Activated naive CD8-positive, alpha-beta T cell treated with anti-CD3 and anti-CD28 coated beads, Interleukin-2, amount 10 ng/mL, durations not matched to agents 7 days and 5 days (primary cell): ENCODE measurements at regions not wholly inside any gene's neighbourhood (a gene's known extent, or its start where the extent isn't known, plus 50 kb on each side); places are given as distances from the start of the nearest gene placed in this dataset.

Experiments used
- ATAC-seq: fragments of 150-1000 bp; cut with Tn5 transposase; one replicate; pipeline ENCODE4 v1.10.0; 2021; ENCODE audit warnings: low read depth, moderate library complexity
- POLR2A ChIA-PET: fragments of 350-600 bp; sonication (Branson Sonifier 250); formaldehyde crosslinking; loops from one replicate; lab custom pipeline; 2021; ENCODE audit warnings: antibody characterized with exemption; lab: Charles Lee
- DNase-seq: peaks from one replicate; pipeline ENCODE4 v3.0.0; 2021
- H3K27ac Mint-ChIP-seq: one replicate; pipeline ENCODE4 v1.8.0; 2022; ENCODE audit warnings: mild to moderate bottlenecking, mixed read lengths
- H3K27me3 Mint-ChIP-seq: one replicate; pipeline ENCODE4 v1.8.0; 2022; ENCODE audit warnings: mild to moderate bottlenecking, moderate library complexity, mixed read lengths
- H3K36me3 Mint-ChIP-seq: one replicate; pipeline ENCODE4 v1.8.0; 2021; ENCODE audit warnings: mild to moderate bottlenecking, mixed read lengths
- H3K4me1 Mint-ChIP-seq: one replicate; pipeline ENCODE4 v1.8.0; 2021; ENCODE audit warnings: mixed read lengths
- H3K4me3 Mint-ChIP-seq: one replicate; pipeline ENCODE4 v1.8.0; 2022; ENCODE audit warnings: mild to moderate bottlenecking, moderate library complexity, mixed read lengths
- H3K9me3 Mint-ChIP-seq: one replicate; pipeline ENCODE4 v1.8.0; 2021; ENCODE audit warnings: mixed read lengths

- ATAC-seq (no peak), DNase-seq (no peak)
- Mint-ChIP-seq H3K27me3 (peaks cover 20% of the 10 kb centered on the region), H3K9me3 (no peaks in the 10 kb centered on the region), H3K4me3 (no peak overlapping the region), H3K27ac (no peak overlapping the region), H3K4me1 (no peaks in the 10 kb centered on the region), H3K36me3 (no peaks in the 10 kb centered on the region)
- POLR2A ChIA-PET: no interaction called here
These were observed 381.2 kb downstream of the ARHGEF28 start for GRCh38 chr5:74007193-74007592.

GRCh38 chr5:73999297-73999696 is 373.3 kb downstream of the ARHGEF28 start:
- DNase-seq (no peak), ATAC-seq (no peak)
- Mint-ChIP-seq H3K9me3 (peaks cover 1% of the 10 kb centered on the region), H3K27me3 (peaks cover 16% of the 10 kb centered on the region), H3K27ac (no peak overlapping the region), H3K4me1 (no peaks in the 10 kb centered on the region), H3K4me3 (no peak overlapping the region), H3K36me3 (no peaks in the 10 kb centered on the region)
- POLR2A ChIA-PET: no interaction called here

- DNase-seq (no peak), ATAC-seq (no peak)
- Mint-ChIP-seq H3K4me3 (no peak overlapping the region), H3K4me1 (no peaks in the 10 kb centered on the region), H3K27ac (no peak overlapping the region), H3K9me3 (peaks cover 1% of the 10 kb centered on the region), H3K27me3 (peaks cover 16% of the 10 kb centered on the region), H3K36me3 (no peaks in the 10 kb centered on the region)
- POLR2A ChIA-PET: no interaction called here
These were observed 372.5 kb downstream of the ARHGEF28 start for GRCh38 chr5:73998489-73998888.

- H3K36me3 Mint-ChIP-seq: no peaks in the 10 kb centered on the region
- H3K9me3 Mint-ChIP-seq: peaks cover 1% of the 10 kb centered on the region
- H3K27me3 Mint-ChIP-seq: peaks cover 16% of the 10 kb centered on the region
These were observed 372.0 kb downstream of the ARHGEF28 start for GRCh38 chr5:73997960-73998359.

DNA sequence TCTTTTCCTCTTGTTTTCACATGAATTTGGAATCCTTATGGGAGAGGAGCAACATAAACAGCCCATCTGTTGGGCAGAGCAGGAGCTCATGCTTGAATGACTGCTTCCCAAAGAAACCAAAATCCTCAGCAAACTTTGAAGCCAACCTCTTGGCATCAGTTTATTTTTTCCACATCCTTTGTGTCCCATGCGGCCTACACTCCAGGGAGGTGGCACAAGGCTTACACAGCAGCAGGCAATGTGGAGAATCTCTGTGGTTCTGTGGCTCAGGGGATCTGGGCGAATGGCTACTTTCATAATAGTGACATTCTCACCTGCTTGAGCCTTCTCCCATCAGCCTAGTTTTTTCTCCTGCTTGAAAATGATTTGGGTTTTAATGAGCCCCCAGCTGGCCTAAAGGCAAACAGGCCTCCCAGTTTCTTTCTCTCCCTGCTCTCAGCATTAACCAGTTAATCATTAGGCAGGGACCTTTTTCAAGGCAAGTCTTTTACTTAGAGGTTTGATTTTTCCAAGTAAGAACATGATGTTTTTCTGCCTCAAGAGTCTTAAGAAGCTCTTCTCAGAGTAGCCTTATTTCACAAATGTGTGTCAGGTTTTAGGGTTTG is 370.3 kb downstream of the ARHGEF28 start:
- Mint-ChIP-seq H3K27me3 (peaks cover 16% of the 10 kb centered on the region), H3K4me3 (no peak overlapping the region), H3K36me3 (no peaks in the 10 kb centered on the region), H3K9me3 (peaks cover 1% of the 10 kb centered on the region), H3K4me1 (no peaks in the 10 kb centered on the region), H3K27ac (no peak overlapping the region)
- POLR2A ChIA-PET: no interaction called here
- ATAC-seq (no peak), DNase-seq (no peak)

More at GRCh38 chr5:73997960-73998359, 372.0 kb downstream of the ARHGEF28 start:
- H3K27ac Mint-ChIP-seq: no peak overlapping the region
- H3K4me1 Mint-ChIP-seq: no peaks in the 10 kb centered on the region
- POLR2A ChIA-PET: no interaction called here
- DNase-seq: no peak
- ATAC-seq: no peak
- H3K4me3 Mint-ChIP-seq: no peak overlapping the region

DNA sequence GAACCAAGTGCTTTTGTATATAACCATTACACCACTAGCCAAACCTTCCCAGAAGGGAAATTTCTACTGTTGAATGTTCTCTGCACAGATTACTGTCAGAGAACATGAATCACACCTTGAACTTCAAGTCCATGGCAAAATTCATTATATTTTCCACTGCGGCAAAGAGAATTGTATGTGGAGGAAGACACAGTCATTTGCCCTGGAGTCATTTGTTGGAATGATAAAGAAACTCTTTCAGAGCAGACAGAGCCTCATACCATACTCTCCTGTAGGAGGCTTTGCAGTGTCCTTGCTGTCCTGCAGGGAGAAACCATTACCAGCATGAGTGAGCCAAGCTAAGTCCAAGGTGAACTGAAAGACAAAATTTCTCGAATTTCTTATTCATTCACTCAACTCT is 369.0 kb downstream of the ARHGEF28 start:
- no peak overlapping the region for H3K27ac Mint-ChIP-seq
- H3K9me3 Mint-ChIP-seq: peaks cover 3% of the 10 kb centered on the region
- H3K36me3 Mint-ChIP-seq: no peaks in the 10 kb centered on the region
- ATAC-seq (no peak), DNase-seq (no peak)
- peaks cover 13% of the 10 kb centered on the region for H3K27me3 Mint-ChIP-seq
- H3K4me1 Mint-ChIP-seq: no peaks in the 10 kb centered on the region
- no peak overlapping the region for H3K4me3 Mint-ChIP-seq
- POLR2A ChIA-PET: no interaction called here
